A172 (cell line): ENCODE measurements at regions not wholly inside any gene's neighbourhood (a gene's known extent, or its start where the extent isn't known, plus 50 kb on each side); places are given as distances from the start of the nearest gene placed in this dataset.
"Not testable (repeated sequence)": the region's sequence is repeated elsewhere in the genome, so short reads cannot be mapped to it uniquely, and the experiment has no call there.

ENCODE experiments used
- DNase-seq: peaks from one replicate; pipeline ENCODE4 v3.0.0-alpha.2; 2015; ENCODE audit warnings: low spot score

DNA sequence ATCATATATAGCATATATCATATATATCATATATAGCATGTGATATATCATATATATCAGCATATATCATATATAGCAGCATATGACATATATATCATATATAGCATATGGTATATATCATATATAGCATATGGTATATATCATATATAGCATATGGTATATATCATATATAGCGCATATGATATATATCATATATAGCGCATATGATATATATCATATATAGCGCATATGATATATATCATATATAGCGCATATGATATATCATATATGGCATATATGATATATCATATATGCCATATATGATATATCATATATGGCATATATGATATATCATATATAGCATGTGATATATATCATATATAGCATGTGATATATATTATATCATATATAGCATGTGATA lies 680.4 kb upstream of the HS3ST1 start:
- DNase-seq: not testable (repeated sequence)

DNA sequence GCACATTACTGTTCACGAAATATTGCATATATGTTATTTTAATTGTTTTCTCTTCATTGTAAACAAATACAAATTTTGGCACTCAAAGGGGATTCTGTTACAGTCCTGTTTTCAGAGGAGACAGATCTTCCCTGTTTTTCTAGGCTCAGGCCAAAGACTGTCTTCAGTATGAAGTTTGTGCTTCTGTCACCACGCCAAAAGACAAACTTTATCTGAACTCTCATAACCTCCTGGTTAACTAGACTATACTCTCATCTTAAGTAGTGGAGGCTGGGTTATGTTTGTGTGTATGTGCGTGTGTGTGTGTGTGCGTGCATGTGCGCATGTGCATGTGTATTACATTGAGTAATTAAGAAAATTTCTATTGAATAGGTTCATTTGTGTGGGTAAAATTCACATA lies 676.8 kb upstream of the HS3ST1 start:
- DNase-seq: no peak

DNA sequence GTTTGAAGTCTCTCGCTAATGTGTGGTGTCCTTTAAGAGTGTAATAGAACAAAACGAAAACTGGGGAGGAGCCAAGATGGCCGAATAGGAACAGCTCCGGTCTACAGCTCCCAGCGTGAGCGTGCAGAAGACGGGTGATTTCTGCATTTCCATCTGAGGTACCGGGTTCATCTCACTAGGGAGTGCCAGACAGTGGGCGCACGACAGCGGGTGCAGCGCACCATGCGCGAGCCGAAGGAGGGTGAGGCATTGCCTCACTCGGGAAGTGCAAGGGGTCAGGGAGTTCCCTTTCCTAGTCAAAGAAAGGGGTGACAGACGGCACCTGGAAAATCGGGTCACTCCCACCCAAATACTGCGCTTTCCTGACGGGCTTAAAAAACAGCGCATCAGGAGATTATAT lies 661.2 kb upstream of the HS3ST1 start:
- not testable (repeated sequence) for DNase-seq

DNA sequence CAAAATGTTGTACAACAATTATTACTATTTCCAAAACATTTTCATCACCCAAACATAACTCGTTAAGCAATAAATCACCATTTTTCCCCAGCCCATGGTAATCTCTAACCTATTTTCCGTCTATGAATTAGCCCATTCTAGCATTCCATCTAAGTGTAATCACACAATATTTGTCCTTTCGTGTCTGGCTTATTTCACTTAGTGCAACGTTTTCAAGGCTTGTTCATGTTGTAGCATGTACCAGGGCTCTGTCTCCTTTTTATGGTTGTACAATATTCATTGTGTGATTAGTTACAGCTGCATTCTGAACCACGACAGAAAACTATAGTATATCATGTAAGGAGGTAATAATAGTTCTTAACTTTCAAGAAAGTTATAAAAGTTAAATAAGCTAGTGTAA lies 656.0 kb upstream of the HS3ST1 start:
- no peak for DNase-seq

DNA sequence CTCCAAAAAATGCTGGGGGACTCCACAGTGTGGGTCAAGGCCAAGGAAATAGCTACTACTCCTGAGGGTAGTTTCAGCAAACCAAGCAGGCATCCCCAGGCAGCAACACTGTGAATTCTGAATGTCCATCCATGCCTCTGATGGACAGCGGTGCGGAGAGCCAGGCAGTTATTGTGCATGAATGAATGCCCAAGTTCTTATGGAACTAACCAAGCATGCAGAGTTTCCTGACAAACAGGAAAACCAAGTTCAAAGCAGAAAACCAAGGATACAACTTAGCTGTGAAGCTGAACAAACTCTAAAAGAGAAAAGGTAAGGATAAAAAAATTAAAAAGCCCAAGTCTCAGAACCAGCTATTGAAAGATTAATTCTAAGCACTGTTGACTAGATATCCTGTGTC lies 642.6 kb upstream of the HS3ST1 start:
- DNase-seq: no peak

DNA sequence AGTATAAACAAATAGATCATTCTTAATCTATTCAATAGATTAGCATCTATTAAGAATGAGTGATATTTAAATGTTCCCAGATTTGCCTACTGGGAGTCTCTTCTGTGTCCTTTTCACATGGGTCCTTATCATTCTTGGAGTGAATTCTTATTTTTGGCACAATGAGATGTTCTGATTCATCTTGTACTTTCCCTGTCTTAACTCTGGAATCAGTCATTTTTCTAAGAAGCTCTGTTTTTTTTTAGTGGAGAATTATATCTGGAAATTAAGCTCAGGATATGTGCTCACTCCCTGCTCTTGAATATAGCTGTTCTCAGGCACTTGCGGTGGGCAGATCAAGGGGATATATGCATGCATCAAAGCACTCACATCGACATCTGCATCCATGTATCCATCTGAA lies 625.3 kb upstream of the HS3ST1 start:
- DNase-seq: no peak

DNA sequence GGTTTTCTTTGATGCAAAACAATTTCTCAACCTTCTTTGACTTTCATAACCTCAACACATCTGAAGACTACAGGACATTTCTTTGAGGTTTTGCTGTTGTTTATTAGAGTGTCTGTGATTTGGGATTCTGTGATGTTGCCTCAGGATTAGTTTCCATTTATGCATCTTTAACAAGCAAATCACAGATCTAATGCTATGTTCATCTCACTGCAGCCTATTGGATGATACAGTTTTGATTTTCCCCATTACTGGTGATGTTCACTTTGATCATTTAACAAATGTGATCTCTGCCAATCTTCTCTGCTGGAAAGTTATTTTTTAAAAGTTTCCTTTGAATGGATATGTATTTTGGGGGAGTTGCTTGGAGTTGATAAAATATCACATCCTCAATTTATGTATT lies 624.9 kb upstream of the HS3ST1 start:
- no peak for DNase-seq

DNA sequence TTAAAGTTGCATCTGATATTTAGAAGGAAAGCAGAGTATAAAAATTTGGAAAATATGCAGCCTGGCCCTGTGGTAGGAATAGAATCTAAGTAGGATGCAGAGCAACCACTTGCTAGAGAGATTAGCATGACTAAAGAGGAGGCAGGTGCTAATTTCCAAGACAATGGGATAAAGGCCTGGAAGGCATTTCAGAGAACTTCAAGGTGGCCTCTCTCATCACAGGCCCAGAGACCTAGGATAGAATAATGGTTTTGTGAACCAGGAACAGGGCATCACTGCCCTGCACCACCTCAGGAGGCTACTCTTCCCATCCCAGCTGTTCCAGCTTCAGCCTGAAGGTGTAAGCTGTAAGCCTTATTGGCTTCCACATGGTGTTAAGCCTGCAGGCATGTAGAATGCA lies 621.7 kb upstream of the HS3ST1 start:
- no peak for DNase-seq

DNA sequence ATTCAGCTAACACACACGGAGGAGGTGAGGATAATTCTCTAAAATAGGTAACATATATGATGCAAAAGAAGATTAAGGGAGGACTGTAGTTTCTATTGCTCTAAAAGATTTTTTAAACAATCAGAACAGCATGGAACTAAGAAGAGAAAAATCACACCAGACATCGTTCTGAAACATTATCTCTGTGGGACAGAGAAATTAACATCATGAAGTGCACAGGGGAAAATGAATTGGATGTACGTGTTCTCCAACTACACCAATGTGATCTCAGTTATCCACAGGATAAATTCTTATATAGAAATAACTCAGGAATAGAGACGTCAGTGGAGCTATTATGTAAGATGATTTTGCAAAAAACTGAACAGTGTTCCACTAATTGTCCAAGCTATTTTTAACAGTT lies 614.1 kb upstream of the HS3ST1 start:
- no peak for DNase-seq

DNA sequence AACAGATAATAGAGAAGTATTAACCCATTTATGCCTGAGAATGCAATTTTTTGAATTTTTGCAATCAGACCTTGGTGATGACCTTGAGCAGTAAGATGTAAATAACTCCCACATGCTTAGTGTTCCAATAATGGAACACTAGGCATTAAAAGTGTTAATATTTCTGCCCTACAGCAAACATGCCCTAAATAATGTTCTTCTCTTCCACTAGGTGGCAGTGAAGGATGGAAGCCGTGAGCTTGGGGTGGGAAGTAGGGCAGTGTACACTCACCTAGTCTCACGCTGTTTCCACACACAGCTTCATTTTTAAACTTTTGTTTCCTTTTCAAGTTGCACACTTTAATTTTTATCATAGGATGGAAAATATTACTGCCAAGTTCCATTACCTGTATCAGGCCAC lies 613.1 kb upstream of the HS3ST1 start:
- DNase-seq: no peak

DNA sequence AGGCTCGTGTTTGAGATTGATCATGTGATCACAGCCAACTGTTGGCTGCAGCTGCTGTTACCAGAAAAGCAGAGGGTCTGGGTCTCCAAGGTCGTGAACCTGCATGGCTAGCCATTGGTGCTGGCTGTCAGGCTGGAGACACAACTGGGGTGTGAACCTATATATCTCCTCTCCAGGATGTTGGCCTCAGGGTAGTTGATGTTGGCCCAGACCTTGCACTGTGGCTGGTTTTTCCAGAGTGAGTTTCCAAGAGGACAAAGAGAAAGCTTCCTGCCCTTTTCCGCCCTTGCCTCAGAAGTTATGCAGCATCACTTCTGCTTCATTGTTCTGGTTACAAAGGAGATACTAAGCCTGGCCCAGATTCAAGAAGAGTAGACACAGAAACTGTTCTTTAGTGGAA lies 607.8 kb upstream of the HS3ST1 start:
- no peak for DNase-seq

DNA sequence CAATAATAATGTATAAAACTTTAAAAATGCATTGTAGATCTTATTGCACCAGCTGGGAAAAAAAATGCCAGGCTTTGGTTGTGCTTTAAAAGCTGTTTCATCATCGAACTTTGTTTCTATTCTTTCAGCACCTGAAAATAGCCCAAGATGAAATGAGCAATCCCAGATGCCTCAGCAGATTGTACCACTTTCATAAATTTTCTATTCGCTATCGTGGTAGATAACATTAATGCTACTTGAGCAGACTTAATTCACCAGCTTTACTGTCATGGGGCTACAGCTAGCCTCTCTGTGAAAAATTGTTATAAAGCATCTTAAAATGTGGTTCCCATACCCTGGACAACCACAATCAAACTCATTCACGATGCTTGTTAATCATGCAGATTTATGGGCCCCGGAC lies 599.6 kb upstream of the HS3ST1 start:
- no peak for DNase-seq

DNA sequence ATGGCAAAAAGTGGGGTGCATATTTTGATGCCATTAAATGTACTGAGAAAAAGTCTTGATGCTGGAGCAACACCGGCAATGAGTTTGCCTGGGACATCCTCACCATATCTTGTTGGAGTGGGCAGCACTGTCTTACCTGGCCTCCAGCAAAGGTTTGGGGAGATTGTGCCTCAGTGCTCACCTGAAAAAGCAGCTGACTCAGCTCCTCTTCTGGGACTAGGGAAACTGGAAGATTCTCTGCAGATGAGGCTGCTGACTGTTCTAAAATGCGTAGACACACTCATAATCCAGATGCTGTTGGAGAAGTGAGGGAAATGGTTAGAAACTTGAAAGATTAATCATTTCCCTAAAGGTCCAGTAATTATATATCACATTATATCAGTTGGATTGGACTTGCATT lies 593.7 kb upstream of the HS3ST1 start:
- DNase-seq: no peak

DNA sequence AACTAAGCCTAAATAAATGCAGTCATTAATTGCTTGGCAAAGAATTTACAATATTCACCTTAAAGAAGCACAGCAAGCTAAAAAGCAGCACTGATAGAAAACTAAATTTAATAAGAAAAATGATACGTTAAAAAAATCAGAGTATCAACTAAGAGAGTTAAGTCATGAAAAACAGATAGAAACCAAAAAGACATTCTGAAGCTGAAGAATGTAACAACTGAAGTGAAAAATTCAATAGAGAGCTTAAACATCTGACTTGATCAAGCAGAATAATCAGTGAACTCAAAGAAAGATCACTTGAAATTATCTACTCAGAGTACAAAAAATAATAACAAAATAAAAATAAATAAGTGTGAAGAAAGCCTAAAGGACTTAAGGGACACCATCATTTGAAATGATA lies 588.0 kb upstream of the HS3ST1 start:
- no peak for DNase-seq

DNA sequence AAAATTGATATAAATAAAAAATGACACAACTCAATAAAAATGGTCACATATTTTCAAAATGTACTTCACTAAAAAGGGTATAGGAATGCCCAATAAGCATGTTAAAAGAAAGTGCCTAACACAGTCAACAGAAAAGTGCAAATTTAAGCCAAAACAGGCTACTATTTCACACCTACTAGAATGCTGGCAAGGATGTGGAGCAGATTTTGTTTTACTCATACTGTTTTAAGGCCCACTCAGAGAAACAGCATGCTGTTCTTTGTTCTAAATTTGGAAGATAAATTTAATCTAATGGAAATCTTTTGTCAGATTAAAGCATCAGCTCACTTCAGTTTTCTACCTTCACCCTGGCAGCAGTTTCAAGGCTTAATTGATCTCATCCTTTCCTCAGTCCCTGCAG lies 576.8 kb upstream of the HS3ST1 start:
- DNase-seq: no peak

DNA sequence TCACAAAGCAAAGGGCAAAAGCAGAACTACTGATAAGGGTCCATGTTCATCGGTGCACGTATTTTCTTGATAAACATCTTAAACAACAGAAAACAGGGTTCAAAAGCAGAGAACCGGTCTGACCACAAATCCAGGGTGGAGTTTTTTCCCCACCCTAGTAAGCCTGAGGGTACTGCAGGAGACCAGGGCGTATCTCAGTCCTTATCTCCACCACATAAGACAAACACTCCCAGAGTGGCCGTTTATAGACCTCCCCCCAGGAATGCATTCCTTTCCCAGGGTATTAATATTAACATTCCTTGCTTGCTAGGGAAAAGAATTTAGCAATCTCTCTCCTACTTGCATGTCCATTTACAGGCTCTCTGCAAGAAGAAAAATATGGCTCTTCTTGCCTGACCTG lies 567.9 kb upstream of the HS3ST1 start:
- DNase-seq: not testable (repeated sequence)

DNA sequence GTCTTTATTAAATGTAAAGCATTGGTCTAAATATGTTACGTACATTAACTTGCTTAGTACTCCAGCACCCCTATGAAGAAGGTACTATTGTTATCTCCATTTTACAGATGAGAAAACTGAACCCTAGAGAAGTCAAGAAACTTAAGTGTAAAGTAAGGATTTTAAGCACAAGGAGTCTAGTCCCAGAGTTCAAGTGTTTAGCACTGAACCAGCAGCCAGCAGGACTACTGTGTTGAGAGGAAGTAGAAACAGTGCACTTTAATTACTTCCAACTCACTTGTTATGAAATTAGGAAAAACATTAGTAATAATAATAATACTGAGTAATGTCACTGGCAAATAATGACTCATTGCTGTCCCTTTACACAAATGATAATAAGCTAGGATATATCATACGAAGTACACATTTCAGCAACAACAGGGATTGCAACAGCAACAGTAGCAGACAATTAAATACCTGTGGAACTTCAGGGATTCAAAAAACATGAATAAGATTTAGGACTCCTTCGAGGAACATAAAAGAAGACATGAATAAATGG lies 548.1 kb upstream of the HS3ST1 start:
- DNase-seq: no peak

DNA sequence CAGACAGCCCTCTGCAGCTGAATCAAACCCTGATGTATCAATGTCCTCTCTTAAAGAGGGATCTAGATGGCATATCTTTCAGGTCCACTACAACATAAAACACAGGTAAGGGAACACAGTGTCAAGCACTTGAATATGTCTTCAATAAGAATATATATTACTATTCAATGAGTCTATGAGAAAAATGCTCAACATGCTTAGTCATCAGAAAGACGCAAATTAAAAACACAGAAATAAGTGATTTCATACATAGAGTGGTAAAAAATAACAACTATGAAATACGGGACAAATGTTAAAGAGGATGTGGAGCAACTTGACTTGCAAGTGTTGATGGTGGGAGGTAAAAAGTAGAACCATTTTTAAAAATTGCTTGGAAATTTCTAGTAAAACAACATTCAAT lies 544.6 kb upstream of the HS3ST1 start:
- no peak for DNase-seq

DNA sequence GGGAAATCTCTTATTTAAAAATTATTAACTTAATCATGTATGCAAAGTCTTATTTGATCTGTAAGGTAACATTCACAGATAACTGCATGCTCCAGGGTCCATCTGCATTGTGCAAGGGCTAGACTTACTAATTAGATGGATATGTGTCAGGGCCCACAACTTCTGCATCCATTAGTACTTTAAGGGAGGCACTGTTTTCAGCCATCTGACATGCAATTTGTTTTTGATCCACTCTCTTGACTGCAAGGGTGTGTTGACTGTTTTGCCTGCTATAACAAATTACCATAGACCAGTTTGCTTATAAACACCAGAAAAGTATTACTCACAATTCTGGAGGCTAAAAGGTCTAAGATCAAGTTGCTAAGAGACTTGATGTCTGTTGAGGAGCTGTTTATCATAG lies 542.1 kb upstream of the HS3ST1 start:
- DNase-seq: no peak

DNA sequence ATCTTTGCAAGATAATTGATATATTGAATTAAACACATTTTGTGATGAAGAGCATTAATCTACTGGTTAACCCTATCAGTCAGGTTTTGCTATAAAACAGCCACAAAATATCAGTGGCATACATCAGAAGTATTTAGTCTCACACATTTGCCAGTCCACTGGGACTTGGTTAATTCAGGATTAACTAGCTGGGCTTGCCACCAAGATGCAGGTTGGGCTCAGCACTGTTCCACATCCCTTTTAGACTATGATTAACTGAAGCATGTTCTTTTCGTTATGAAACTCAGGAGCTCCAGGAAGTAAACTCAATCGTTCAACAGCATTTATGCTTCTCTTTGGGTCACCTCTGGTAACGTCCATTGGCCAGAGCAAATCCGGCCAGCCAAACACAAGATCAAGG lies 538.1 kb upstream of the HS3ST1 start:
- DNase-seq: no peak

DNA sequence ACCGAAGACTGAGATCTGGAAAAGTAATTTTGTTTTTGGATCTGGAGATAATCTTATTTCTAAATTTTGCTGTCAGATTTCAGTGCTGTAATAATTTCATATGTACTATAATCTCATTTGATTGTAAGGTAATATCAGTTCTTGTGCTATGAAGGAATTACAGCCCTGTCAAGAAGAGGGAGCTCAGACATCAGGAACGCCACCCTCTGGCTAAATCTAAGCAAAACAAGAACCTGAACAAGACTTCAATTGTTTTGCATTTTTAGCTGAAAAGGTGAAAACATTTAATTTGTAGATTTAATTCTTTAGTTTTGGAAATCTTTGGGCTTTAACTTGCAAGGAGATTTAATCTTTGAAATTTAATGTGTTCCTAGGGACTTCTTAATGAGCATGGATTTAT lies 525.4 kb upstream of the HS3ST1 start:
- no peak for DNase-seq

DNA sequence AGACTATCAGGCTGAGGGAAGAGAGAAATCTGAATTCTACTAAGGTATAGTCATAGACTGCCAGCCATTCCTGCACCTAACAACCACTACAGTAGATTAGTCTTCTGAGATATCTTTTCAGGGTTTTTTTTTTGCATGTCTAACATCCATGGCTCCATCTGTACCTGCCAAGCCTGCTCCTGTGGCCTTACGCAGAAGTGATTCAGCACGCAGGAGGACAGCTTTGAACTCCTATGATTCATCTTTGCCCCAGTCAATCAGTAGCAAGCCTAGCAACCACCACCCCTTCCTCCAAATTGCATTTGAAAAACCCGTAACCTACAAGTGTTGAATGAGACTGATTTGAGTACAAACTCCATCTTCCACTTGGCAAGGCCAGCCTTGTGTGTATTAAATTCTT lies 520.7 kb upstream of the HS3ST1 start:
- DNase-seq: no peak

DNA sequence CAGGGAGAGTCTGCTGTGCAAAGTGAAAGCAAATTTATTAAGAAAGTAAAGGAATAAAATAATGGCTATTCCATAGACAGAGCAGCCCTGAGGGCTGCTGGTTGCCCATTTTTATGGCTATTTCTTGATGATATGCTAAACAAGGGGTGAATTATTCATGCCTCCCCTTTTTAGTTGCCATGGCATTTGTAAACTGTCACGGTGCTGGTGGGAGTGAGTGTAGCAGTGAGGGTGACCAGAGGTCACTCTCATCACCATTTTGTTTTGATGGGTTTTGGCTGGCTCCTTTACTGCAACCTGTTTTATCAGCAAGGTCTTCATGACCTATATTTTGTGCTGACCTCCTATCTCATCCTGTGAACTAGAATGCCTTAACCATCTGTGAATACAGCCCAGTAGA lies 518.9 kb upstream of the HS3ST1 start:
- not testable (repeated sequence) for DNase-seq

DNA sequence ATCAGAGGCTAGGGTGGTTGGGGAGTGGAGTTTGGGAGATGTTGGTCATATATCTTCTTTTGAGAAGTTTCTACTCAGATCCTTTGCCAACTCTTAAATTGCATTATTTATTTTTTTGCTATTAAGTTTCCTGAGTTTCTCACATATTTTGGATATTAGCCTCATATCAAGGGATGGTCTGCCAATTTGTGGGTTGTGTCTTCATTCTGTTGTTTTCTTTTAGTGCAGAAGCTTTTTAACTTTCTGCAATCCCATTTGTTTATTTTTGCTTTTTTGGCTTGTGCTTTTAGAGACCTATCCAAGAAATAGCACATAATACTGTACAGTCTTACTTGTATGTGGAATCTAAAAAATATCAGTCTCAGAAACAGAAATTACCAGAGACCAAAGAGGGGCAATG lies 509.2 kb upstream of the HS3ST1 start:
- no peak for DNase-seq

DNA sequence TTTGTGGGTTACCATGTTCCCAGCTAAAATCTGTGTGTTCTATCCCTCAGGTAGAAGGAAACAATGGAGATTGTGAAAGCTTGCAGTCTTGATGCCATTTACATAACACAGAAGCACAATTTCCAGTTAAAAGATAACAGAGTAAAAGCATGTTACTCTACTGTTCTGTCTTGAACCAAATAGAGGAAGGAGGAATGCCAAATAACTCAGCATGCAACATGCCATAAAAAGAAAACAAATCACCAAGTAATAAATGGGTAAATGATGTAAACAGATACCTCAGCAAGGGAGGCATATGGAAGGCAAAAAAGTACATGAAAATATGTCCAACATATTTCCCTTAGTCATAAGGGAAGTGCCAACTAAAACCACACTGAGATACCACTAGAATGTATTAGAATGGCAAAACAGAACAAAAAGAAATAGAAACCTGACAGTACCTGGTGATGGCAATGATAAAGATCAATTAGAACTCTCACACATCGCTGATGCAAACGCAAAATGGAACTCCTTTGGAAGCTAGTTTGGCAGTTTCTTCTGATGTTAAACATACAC lies 502.6 kb upstream of the HS3ST1 start:
- DNase-seq: no peak
